SK-N-SH (cell line): ENCODE measurements at regions not wholly inside any gene's neighbourhood (a gene's known extent, or its start where the extent isn't known, plus 50 kb on each side); places are given as distances from the start of the nearest gene placed in this dataset.
"Not testable (repeated sequence)": the region's sequence is repeated elsewhere in the genome, so short reads cannot be mapped to it uniquely, and the experiment has no call there.

Source experiments
- CTCF ChIA-PET: fragments of 300-600, 350-600 bp; formaldehyde crosslinking; extraction: SDS; loops from one replicate; lab custom pipeline; 2021; lab: Yijun Ruan, JAX
- POLR2A ChIA-PET: fragments of 350-600 bp; sonication (Branson Sonifier 250); formaldehyde crosslinking; extraction: SDS; loops from one replicate; lab custom pipeline; 2020; ENCODE audit warnings: antibody characterized with exemption, inconsistent platforms; lab: Yijun Ruan, JAX
- DNase-seq: peaks from one replicate; pipeline ENCODE4 v3.0.0; 2012
- H2AFZ ChIP-seq: fragments of 200-600 bp; sonication (generic); 2 replicates; pipeline ENCODE4 v1.8.1; 2016; ENCODE audit warnings: antibody characterized with exemption, mild to moderate bottlenecking, low read depth
- H3F3A ChIP-seq: fragments of 200-600 bp; sonication (generic); replicated peaks from 2 replicates; pipeline ENCODE3; 2016; ENCODE audit warnings: antibody characterized with exemption, mild to moderate bottlenecking; ENCODE audit not compliant: insufficient read depth
- H3K27ac ChIP-seq, 2 experiments: fragments of 200-500 bp in 1 of 2; fragments of 200-600 bp in 1 of 2; sonication (Bioruptor generic) in 1 of 2; sonication (generic), shearing (Covaris generic) in 1 of 2; 2 replicates each; pipeline versions ENCODE4 v1.5.1 to v1.6.1; 2014 to 2016; ENCODE audit warnings: low read depth in 2 of 2, inconsistent platforms in 1 of 2, low read length in 1 of 2, mild to moderate bottlenecking in 1 of 2, mixed read lengths in 1 of 2
- H3K27me3 ChIP-seq: fragments of 200-600 bp; sonication (generic), shearing (Covaris generic); 2 replicates; pipeline ENCODE4 v1.6.1; 2016; ENCODE audit warnings: mixed run types; ENCODE audit not compliant: insufficient read depth
- H3K36me3 ChIP-seq, 2 experiments: fragments of 200-500 bp in 1 of 2; fragments of 200-600 bp in 1 of 2; sonication (Bioruptor generic) in 1 of 2; sonication (generic) in 1 of 2; replicated peaks in 1 of 2; 2 replicates each; pipeline versions ENCODE3 to v1.5.1; 2014 to 2016; ENCODE audit warnings: low read length in 1 of 2, mild to moderate bottlenecking in 1 of 2; ENCODE audit not compliant: insufficient read depth in 2 of 2, control insufficient read depth in 1 of 2
- H3K4me1 ChIP-seq, 2 experiments: fragments of 200-500 bp in 1 of 2; fragments of 200-600 bp in 1 of 2; sonication (Bioruptor generic) in 1 of 2; sonication (generic), shearing (Covaris generic) in 1 of 2; 2 replicates each; pipeline versions ENCODE4 v1.5.1 to v1.6.1; 2014 to 2016; ENCODE audit warnings: low read depth in 1 of 2, low read length in 1 of 2, mixed run types in 1 of 2; ENCODE audit not compliant: insufficient read depth in 2 of 2, control insufficient read depth in 1 of 2
- H3K4me2 ChIP-seq: fragments of 200-600 bp; sonication (generic), shearing (Covaris generic); 2 replicates; pipeline ENCODE4 v1.6.1; 2017; ENCODE audit warnings: mixed run types
- H3K4me3 ChIP-seq, 2 experiments: fragments of 200-500 bp in 1 of 2; fragments of 200-600 bp in 1 of 2; sonication (Bioruptor generic) in 1 of 2; sonication (generic), shearing (Covaris generic) in 1 of 2; 2 replicates each; pipeline versions ENCODE4 v1.5.1 to v1.8.1; 2014 to 2016; ENCODE audit warnings: low read depth in 2 of 2, inconsistent platforms in 1 of 2, low read length in 1 of 2, mild to moderate bottlenecking in 1 of 2, mixed read lengths in 1 of 2, moderate library complexity in 1 of 2
- H3K79me2 ChIP-seq: fragments of 200-600 bp; sonication (generic); 2 replicates; pipeline ENCODE4 v1.8.1; 2017; ENCODE audit warnings: mild to moderate bottlenecking; ENCODE audit not compliant: insufficient read depth
- H3K9ac ChIP-seq: fragments of 200-600 bp; sonication (generic); 2 replicates; pipeline ENCODE4 v1.6.1; 2017; ENCODE audit warnings: mixed run types
- H3K9me2 ChIP-seq: fragments of 200-600 bp; sonication (generic); 2 replicates; pipeline ENCODE4 v1.6.1; 2017; ENCODE audit warnings: mixed run types
- H3K9me3 ChIP-seq: fragments of 200-600 bp; sonication (generic); 2 replicates; pipeline ENCODE4 v1.6.1; 2017; ENCODE audit warnings: mixed run types, mild to moderate bottlenecking, moderate library complexity
- H4K20me1 ChIP-seq: fragments of 200-600 bp; sonication (generic); 2 replicates; pipeline ENCODE4 v1.6.1; 2017; ENCODE audit warnings: mild to moderate bottlenecking, mixed run types; ENCODE audit not compliant: insufficient read depth
- CHD2 ChIP-seq: fragments of 150-350 bp; IDR thresholded peaks from 2 replicates; pipeline ENCODE4 v1.6.1; 2018; ENCODE audit warnings: low read length; ENCODE audit not compliant: partially characterized antibody
- EZH2phosphoT487 ChIP-seq: fragments of 200-600 bp; sonication (generic); IDR thresholded peaks from 2 replicates; pipeline ENCODE4 v1.6.1; 2017; ENCODE audit warnings: low read depth, mixed run types, mild to moderate bottlenecking, antibody characterized with exemption, moderate library complexity, borderline replicate concordance
- FOSL2 ChIP-seq: IDR thresholded peaks from 2 replicates; pipeline ENCODE4 v1.4.0; 2012; ENCODE audit warnings: low read depth, mild to moderate bottlenecking, moderate library complexity, borderline replicate concordance
- FOXJ3 ChIP-seq: sonication (generic); formaldehyde crosslinking; IDR thresholded peaks from 2 replicates; pipeline ENCODE4 v1.5.1; 2020; ENCODE audit warnings: mild to moderate bottlenecking, missing genetic modification reagents
- FOXM1 ChIP-seq: IDR thresholded peaks from 2 replicates; pipeline ENCODE4 v1.4.0; 2012; ENCODE audit warnings: low read depth, mild to moderate bottlenecking
- GABPA ChIP-seq: IDR thresholded peaks from 2 replicates; pipeline ENCODE4 v1.4.0; 2012; ENCODE audit warnings: low read depth, mild to moderate bottlenecking
- NFIC ChIP-seq: IDR thresholded peaks from 2 replicates; pipeline ENCODE4 v1.4.0; 2012; ENCODE audit warnings: borderline replicate concordance
- RXRA ChIP-seq: IDR thresholded peaks from 2 replicates; pipeline ENCODE4 v1.4.0; 2012; ENCODE audit warnings: low read depth, mild to moderate bottlenecking, borderline replicate concordance
- SIN3A ChIP-seq: IDR thresholded peaks from 2 replicates; pipeline ENCODE4 v1.6.1; 2012; ENCODE audit warnings: low read depth, mild to moderate bottlenecking, low read length, moderate library complexity, borderline replicate concordance
- SMC3 ChIP-seq: IDR thresholded peaks from 2 replicates; pipeline ENCODE4 v1.6.1; 2012; ENCODE audit warnings: low read depth, low read length, improper control_type of control experiment
- YY1 ChIP-seq: IDR thresholded peaks from 2 replicates; pipeline ENCODE4 v1.4.0; 2012; ENCODE audit warnings: low read depth, mild to moderate bottlenecking
- TF ChIP-seq, protein P1 (sequence below): IDR thresholded peaks from 2 replicates; pipeline ENCODE4; 2012
- TF ChIP-seq, protein P2 (sequence below): IDR thresholded peaks from 2 replicates; pipeline ENCODE4 v1.4.0; 2012; ENCODE audit warnings: low read depth, borderline replicate concordance
- TF ChIP-seq, protein P3 (sequence below): IDR thresholded peaks from 2 replicates; pipeline ENCODE4 v1.4.0; 2012; ENCODE audit warnings: low read depth, borderline replicate concordance
- TF ChIP-seq, protein P4 (sequence below): fragments of 200-600 bp; sonication (generic); IDR thresholded peaks from 2 replicates; pipeline ENCODE4 v1.6.1; 2017; ENCODE audit warnings: antibody characterized with exemption, mild to moderate bottlenecking, moderate library complexity

DNA sequence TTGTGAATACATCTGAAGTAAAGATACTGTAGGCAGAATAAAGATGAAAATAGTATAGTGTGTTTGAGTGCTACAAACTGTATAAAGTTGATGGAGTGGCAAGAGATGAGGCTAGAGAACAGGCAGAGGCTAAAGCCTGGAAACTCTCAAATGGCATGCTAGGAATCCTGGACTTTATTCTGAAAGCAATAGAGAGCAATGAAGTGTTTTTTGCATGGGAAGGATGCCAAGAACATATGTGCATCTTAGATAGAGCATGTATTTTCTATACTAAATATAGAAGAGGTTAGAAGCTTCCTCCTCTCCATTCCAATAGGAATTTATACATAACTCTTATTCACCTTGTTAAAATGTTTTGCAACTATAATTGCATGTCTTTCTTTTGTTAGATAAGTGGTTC lies 86.3 kb upstream of the TMTC2 start:
- Histone ChIP-seq H2AFZ (no peak overlapping the region), H3K9me3 (no peaks in the 10 kb centered on the region), H4K20me1 (no peaks in the 10 kb centered on the region), H3K27ac (peak overlapping the region in 1 of 2 experiments; percentile 16; a peak in 1 of 4 replicates), H3F3A (no peaks in the 10 kb centered on the region), H3K9ac (no peak overlapping the region), H3K79me2 (no peaks in the 10 kb centered on the region), H3K4me1 (no peaks in the 10 kb centered on the region; a peak in 1 of 4 replicates), H3K36me3 (no peaks in the 10 kb centered on the region), H3K9me2 (no peaks in the 10 kb centered on the region), H3K27me3 (no peaks in the 10 kb centered on the region), H3K4me3 (no peak overlapping the region), H3K4me2 (no peak overlapping the region)
- no peak for DNase-seq
- CTCF ChIA-PET = no interaction called here
- POLR2A ChIA-PET = no interaction called here
- no peak for TF ChIP-seq FOXJ3 (CRISPR knock-in tag)
- no peak for TF ChIP-seq FOXM1
- no peak for TF ChIP-seq NFIC
- TF ChIP-seq, protein P1, sequence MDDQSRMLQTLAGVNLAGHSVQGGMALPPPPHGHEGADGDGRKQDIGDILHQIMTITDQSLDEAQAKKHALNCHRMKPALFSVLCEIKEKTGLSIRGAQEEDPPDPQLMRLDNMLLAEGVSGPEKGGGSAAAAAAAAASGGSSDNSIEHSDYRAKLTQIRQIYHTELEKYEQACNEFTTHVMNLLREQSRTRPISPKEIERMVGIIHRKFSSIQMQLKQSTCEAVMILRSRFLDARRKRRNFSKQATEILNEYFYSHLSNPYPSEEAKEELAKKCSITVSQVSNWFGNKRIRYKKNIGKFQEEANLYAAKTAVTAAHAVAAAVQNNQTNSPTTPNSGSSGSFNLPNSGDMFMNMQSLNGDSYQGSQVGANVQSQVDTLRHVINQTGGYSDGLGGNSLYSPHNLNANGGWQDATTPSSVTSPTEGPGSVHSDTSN = no peak
- TF ChIP-seq, protein P2, sequence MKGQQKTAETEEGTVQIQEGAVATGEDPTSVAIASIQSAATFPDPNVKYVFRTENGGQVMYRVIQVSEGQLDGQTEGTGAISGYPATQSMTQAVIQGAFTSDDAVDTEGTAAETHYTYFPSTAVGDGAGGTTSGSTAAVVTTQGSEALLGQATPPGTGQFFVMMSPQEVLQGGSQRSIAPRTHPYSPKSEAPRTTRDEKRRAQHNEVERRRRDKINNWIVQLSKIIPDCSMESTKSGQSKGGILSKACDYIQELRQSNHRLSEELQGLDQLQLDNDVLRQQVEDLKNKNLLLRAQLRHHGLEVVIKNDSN = no peak
- no peak for TF ChIP-seq FOSL2
- TF ChIP-seq SMC3 = no peak
- TF ChIP-seq, protein P3, sequence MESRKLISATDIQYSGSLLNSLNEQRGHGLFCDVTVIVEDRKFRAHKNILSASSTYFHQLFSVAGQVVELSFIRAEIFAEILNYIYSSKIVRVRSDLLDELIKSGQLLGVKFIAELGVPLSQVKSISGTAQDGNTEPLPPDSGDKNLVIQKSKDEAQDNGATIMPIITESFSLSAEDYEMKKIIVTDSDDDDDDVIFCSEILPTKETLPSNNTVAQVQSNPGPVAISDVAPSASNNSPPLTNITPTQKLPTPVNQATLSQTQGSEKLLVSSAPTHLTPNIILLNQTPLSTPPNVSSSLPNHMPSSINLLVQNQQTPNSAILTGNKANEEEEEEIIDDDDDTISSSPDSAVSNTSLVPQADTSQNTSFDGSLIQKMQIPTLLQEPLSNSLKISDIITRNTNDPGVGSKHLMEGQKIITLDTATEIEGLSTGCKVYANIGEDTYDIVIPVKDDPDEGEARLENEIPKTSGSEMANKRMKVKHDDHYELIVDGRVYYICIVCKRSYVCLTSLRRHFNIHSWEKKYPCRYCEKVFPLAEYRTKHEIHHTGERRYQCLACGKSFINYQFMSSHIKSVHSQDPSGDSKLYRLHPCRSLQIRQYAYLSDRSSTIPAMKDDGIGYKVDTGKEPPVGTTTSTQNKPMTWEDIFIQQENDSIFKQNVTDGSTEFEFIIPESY = no peak

DNA sequence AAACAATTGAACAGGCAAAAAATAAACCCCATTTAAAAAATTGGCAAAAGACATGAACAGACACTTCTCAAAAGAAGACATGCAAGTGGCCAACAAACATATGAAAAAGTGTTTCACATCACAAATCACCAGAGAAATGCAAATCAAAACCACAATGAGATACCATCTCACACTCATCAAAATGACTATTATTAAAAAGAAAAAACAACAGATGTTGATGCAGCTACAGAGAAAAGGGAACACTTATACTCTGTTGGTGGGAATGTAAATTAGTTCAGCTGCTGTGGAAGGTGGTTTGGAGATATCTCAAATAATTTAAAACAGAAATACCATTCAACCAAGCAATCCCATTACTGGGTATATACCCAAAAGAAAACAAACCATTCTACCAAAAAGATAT lies 83.1 kb upstream of the TMTC2 start:
- DNase-seq, H3K79me2 ChIP-seq, H3K9me2 ChIP-seq, H3K27me3 ChIP-seq, H3K36me3 ChIP-seq, H3K4me3 ChIP-seq, CTCF ChIA-PET, H3K4me1 ChIP-seq, H3K4me2 ChIP-seq, H3K9ac ChIP-seq, H2AFZ ChIP-seq, POLR2A ChIA-PET, H3K27ac ChIP-seq, H4K20me1 ChIP-seq, H3K9me3 ChIP-seq, H3F3A ChIP-seq: not testable (repeated sequence)

DNA sequence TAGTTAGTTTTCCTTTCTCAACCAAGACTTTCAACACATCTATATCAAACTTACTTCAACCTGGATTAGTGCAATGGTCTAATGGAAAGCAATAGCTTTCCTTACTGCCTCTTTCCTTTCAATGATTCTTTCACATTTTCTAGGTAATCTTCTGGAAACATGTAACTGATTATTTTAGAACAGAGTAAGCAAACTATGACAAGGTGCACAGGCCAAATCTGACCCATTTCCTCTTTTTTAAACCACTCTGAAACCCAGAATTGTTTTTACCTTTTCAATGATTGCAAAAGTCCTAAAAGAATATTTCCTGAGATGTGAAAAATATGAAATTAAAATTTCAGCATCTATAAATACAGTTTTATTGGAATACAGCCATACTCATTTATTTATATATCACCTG lies 81.6 kb upstream of the TMTC2 start:
- CTCF ChIA-PET = interaction anchor here (1.1 kb wide), 1 partner anchor 29 kb away, joined by 3 read pairs; no protein-coding TSS in a partner anchor
- Histone ChIP-seq H3K9ac (no peak overlapping the region), H3F3A (no peaks in the 10 kb centered on the region)
- TF ChIP-seq CHD2 = no peak
- no peak for TF ChIP-seq SIN3A
- TF ChIP-seq RXRA = no peak
- TF ChIP-seq EZH2phosphoT487 = no peak
- no peak for TF ChIP-seq YY1
- no peak for TF ChIP-seq FOXM1
- TF ChIP-seq SMC3 = no peak
- TF ChIP-seq GABPA = no peak
- TF ChIP-seq, protein P4, sequence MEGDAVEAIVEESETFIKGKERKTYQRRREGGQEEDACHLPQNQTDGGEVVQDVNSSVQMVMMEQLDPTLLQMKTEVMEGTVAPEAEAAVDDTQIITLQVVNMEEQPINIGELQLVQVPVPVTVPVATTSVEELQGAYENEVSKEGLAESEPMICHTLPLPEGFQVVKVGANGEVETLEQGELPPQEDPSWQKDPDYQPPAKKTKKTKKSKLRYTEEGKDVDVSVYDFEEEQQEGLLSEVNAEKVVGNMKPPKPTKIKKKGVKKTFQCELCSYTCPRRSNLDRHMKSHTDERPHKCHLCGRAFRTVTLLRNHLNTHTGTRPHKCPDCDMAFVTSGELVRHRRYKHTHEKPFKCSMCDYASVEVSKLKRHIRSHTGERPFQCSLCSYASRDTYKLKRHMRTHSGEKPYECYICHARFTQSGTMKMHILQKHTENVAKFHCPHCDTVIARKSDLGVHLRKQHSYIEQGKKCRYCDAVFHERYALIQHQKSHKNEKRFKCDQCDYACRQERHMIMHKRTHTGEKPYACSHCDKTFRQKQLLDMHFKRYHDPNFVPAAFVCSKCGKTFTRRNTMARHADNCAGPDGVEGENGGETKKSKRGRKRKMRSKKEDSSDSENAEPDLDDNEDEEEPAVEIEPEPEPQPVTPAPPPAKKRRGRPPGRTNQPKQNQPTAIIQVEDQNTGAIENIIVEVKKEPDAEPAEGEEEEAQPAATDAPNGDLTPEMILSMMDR = no peak
- TF ChIP-seq, protein P3 = no peak

More for the DNA sequence above, 81.6 kb upstream of the TMTC2 start:
- no peak overlapping the region for H3K4me2 ChIP-seq
- no peak overlapping the region for H3K4me3 ChIP-seq
- H3K9me2 ChIP-seq = no peaks in the 10 kb centered on the region
- no peaks in the 10 kb centered on the region for H3K9me3 ChIP-seq
- no peak overlapping the region for H2AFZ ChIP-seq
- no peak overlapping the region for H3K27ac ChIP-seq
- H3K36me3 ChIP-seq = no peaks in the 10 kb centered on the region
- H3K27me3 ChIP-seq = no peaks in the 10 kb centered on the region
- no peaks in the 10 kb centered on the region for H4K20me1 ChIP-seq
- no peaks in the 10 kb centered on the region for H3K79me2 ChIP-seq
- no peaks in the 10 kb centered on the region; a peak in 1 of 4 replicates for H3K4me1 ChIP-seq
- POLR2A ChIA-PET = no interaction called here
- no peak for DNase-seq
